SK-N-SH (cell line): ENCODE measurements at regions not wholly inside any gene's neighbourhood (a gene's known extent, or its start where the extent isn't known, plus 50 kb on each side); places are given as distances from the start of the nearest gene placed in this dataset.

ENCODE experiments used
- CTCF ChIA-PET: fragments of 300-600, 350-600 bp; formaldehyde crosslinking; extraction: SDS; loops from one replicate; lab custom pipeline; 2021; lab: Yijun Ruan, JAX
- POLR2A ChIA-PET: fragments of 350-600 bp; sonication (Branson Sonifier 250); formaldehyde crosslinking; extraction: SDS; loops from one replicate; lab custom pipeline; 2020; ENCODE audit warnings: antibody characterized with exemption, inconsistent platforms; lab: Yijun Ruan, JAX
- DNase-seq: peaks from one replicate; pipeline ENCODE4 v3.0.0; 2012
- H2AFZ ChIP-seq: fragments of 200-600 bp; sonication (generic); 2 replicates; pipeline ENCODE4 v1.8.1; 2016; ENCODE audit warnings: antibody characterized with exemption, mild to moderate bottlenecking, low read depth
- H3F3A ChIP-seq: fragments of 200-600 bp; sonication (generic); replicated peaks from 2 replicates; pipeline ENCODE3; 2016; ENCODE audit warnings: antibody characterized with exemption, mild to moderate bottlenecking; ENCODE audit not compliant: insufficient read depth
- H3K27ac ChIP-seq, 2 experiments: fragments of 200-500 bp in 1 of 2; fragments of 200-600 bp in 1 of 2; sonication (Bioruptor generic) in 1 of 2; sonication (generic), shearing (Covaris generic) in 1 of 2; 2 replicates each; pipeline versions ENCODE4 v1.5.1 to v1.6.1; 2014 to 2016; ENCODE audit warnings: low read depth in 2 of 2, inconsistent platforms in 1 of 2, low read length in 1 of 2, mild to moderate bottlenecking in 1 of 2, mixed read lengths in 1 of 2
- H3K27me3 ChIP-seq: fragments of 200-600 bp; sonication (generic), shearing (Covaris generic); 2 replicates; pipeline ENCODE4 v1.6.1; 2016; ENCODE audit warnings: mixed run types; ENCODE audit not compliant: insufficient read depth
- H3K36me3 ChIP-seq, 2 experiments: fragments of 200-500 bp in 1 of 2; fragments of 200-600 bp in 1 of 2; sonication (Bioruptor generic) in 1 of 2; sonication (generic) in 1 of 2; replicated peaks in 1 of 2; 2 replicates each; pipeline versions ENCODE3 to v1.5.1; 2014 to 2016; ENCODE audit warnings: low read length in 1 of 2, mild to moderate bottlenecking in 1 of 2; ENCODE audit not compliant: insufficient read depth in 2 of 2, control insufficient read depth in 1 of 2
- H3K4me1 ChIP-seq, 2 experiments: fragments of 200-500 bp in 1 of 2; fragments of 200-600 bp in 1 of 2; sonication (Bioruptor generic) in 1 of 2; sonication (generic), shearing (Covaris generic) in 1 of 2; 2 replicates each; pipeline versions ENCODE4 v1.5.1 to v1.6.1; 2014 to 2016; ENCODE audit warnings: low read depth in 1 of 2, low read length in 1 of 2, mixed run types in 1 of 2; ENCODE audit not compliant: insufficient read depth in 2 of 2, control insufficient read depth in 1 of 2
- H3K4me2 ChIP-seq: fragments of 200-600 bp; sonication (generic), shearing (Covaris generic); 2 replicates; pipeline ENCODE4 v1.6.1; 2017; ENCODE audit warnings: mixed run types
- H3K4me3 ChIP-seq, 2 experiments: fragments of 200-500 bp in 1 of 2; fragments of 200-600 bp in 1 of 2; sonication (Bioruptor generic) in 1 of 2; sonication (generic), shearing (Covaris generic) in 1 of 2; 2 replicates each; pipeline versions ENCODE4 v1.5.1 to v1.8.1; 2014 to 2016; ENCODE audit warnings: low read depth in 2 of 2, inconsistent platforms in 1 of 2, low read length in 1 of 2, mild to moderate bottlenecking in 1 of 2, mixed read lengths in 1 of 2, moderate library complexity in 1 of 2
- H3K79me2 ChIP-seq: fragments of 200-600 bp; sonication (generic); 2 replicates; pipeline ENCODE4 v1.8.1; 2017; ENCODE audit warnings: mild to moderate bottlenecking; ENCODE audit not compliant: insufficient read depth
- H3K9ac ChIP-seq: fragments of 200-600 bp; sonication (generic); 2 replicates; pipeline ENCODE4 v1.6.1; 2017; ENCODE audit warnings: mixed run types
- H3K9me2 ChIP-seq: fragments of 200-600 bp; sonication (generic); 2 replicates; pipeline ENCODE4 v1.6.1; 2017; ENCODE audit warnings: mixed run types
- H3K9me3 ChIP-seq: fragments of 200-600 bp; sonication (generic); 2 replicates; pipeline ENCODE4 v1.6.1; 2017; ENCODE audit warnings: mixed run types, mild to moderate bottlenecking, moderate library complexity
- H4K20me1 ChIP-seq: fragments of 200-600 bp; sonication (generic); 2 replicates; pipeline ENCODE4 v1.6.1; 2017; ENCODE audit warnings: mild to moderate bottlenecking, mixed run types; ENCODE audit not compliant: insufficient read depth
- CHD2 ChIP-seq: fragments of 150-350 bp; IDR thresholded peaks from 2 replicates; pipeline ENCODE4 v1.6.1; 2018; ENCODE audit warnings: low read length; ENCODE audit not compliant: partially characterized antibody
- ELF1 ChIP-seq: IDR thresholded peaks from 2 replicates; pipeline ENCODE4 v1.4.0; 2012
- FOSL2 ChIP-seq: IDR thresholded peaks from 2 replicates; pipeline ENCODE4 v1.4.0; 2012; ENCODE audit warnings: low read depth, mild to moderate bottlenecking, moderate library complexity, borderline replicate concordance
- FOXM1 ChIP-seq: IDR thresholded peaks from 2 replicates; pipeline ENCODE4 v1.4.0; 2012; ENCODE audit warnings: low read depth, mild to moderate bottlenecking
- GABPA ChIP-seq: IDR thresholded peaks from 2 replicates; pipeline ENCODE4 v1.4.0; 2012; ENCODE audit warnings: low read depth, mild to moderate bottlenecking
- IRF3 ChIP-seq: fragments of 150-350 bp; IDR thresholded peaks from 2 replicates; pipeline ENCODE4 v1.6.1; 2016; ENCODE audit warnings: mild to moderate bottlenecking, low read depth, low read length
- JUND ChIP-seq: IDR thresholded peaks from 2 replicates; pipeline ENCODE4 v1.4.0; 2012
- NFIC ChIP-seq: IDR thresholded peaks from 2 replicates; pipeline ENCODE4 v1.4.0; 2012; ENCODE audit warnings: borderline replicate concordance
- RCOR1 ChIP-seq: fragments of 150-350 bp; IDR thresholded peaks from 2 replicates; pipeline ENCODE4 v1.6.1; 2017; ENCODE audit warnings: antibody characterized with exemption, low read length
- RFX5 ChIP-seq: IDR thresholded peaks from 2 replicates; pipeline ENCODE4 v1.6.1; 2012; ENCODE audit warnings: mild to moderate bottlenecking, improper control_type of control experiment, low read length
- RXRA ChIP-seq: IDR thresholded peaks from 2 replicates; pipeline ENCODE4 v1.4.0; 2012; ENCODE audit warnings: low read depth, mild to moderate bottlenecking, borderline replicate concordance
- SIN3A ChIP-seq: IDR thresholded peaks from 2 replicates; pipeline ENCODE4 v1.6.1; 2012; ENCODE audit warnings: low read depth, mild to moderate bottlenecking, low read length, moderate library complexity, borderline replicate concordance
- TAF1 ChIP-seq: IDR thresholded peaks from 2 replicates; pipeline ENCODE4 v1.6.1; 2012; ENCODE audit warnings: low read depth, mild to moderate bottlenecking, low read length, moderate library complexity, borderline replicate concordance
- TCF12 ChIP-seq: IDR thresholded peaks from 2 replicates; pipeline ENCODE4 v1.4.0; 2012
- TEAD4 ChIP-seq: IDR thresholded peaks from 2 replicates; pipeline ENCODE4 v1.4.0; 2012; ENCODE audit warnings: mild to moderate bottlenecking, borderline replicate concordance; ENCODE audit not compliant: insufficient read depth
- USF1 ChIP-seq: IDR thresholded peaks from 2 replicates; pipeline ENCODE4 v1.4.0; 2012; ENCODE audit warnings: low read depth, borderline replicate concordance
- USF2 ChIP-seq: fragments of 150-350 bp; IDR thresholded peaks from 2 replicates; pipeline ENCODE4 v1.6.1; 2017; ENCODE audit warnings: antibody characterized with exemption, low read length, low read depth, borderline replicate concordance
- YY1 ChIP-seq: IDR thresholded peaks from 2 replicates; pipeline ENCODE4 v1.4.0; 2012; ENCODE audit warnings: low read depth, mild to moderate bottlenecking
- WGBS: methylation state at CpG from one replicate; pipeline ENCODE4 v1.1.6; 2017; ENCODE audit warnings: low lambda C conversion rate; 5-methylcytosine and 5-hydroxymethylcytosine counted together

GRCh38 chr5:159730285-159730684 is 186.0 kb upstream of the ADRA1B start:
- H3K4me3 ChIP-seq, result no peak overlapping the region
- H3K4me2 ChIP-seq, result no peak overlapping the region
- ChIA-PET CTCF (no interaction called here), POLR2A (no interaction called here)
- no peaks in the 10 kb centered on the region for H3K9me2 ChIP-seq
- no peak for DNase-seq
- H3K36me3 ChIP-seq, result no peaks in the 10 kb centered on the region
- H2AFZ ChIP-seq, result no peak overlapping the region
- H3F3A ChIP-seq, result no peaks in the 10 kb centered on the region
- no peaks in the 10 kb centered on the region for H3K27me3 ChIP-seq
- H3K79me2 ChIP-seq, result no peaks in the 10 kb centered on the region
- H3K4me1 ChIP-seq, result no peaks in the 10 kb centered on the region
- WGBS, result 80% methylated on average over 1 of the region's 1 CpG
- H3K27ac ChIP-seq, result no peak overlapping the region
- H4K20me1 ChIP-seq, result no peaks in the 10 kb centered on the region
- no peaks in the 10 kb centered on the region for H3K9me3 ChIP-seq
- H3K9ac ChIP-seq, result no peak overlapping the region
- TF ChIP-seq JUND (no peak), RCOR1 (no peak), GABPA (no peak), RFX5 (no peak), CHD2 (no peak)

- no peaks in the 10 kb centered on the region for H3F3A ChIP-seq
- H3K79me2 ChIP-seq, result no peaks in the 10 kb centered on the region
- CTCF ChIA-PET, result no interaction called here
- no peaks in the 10 kb centered on the region for H4K20me1 ChIP-seq
- WGBS, result 74% methylated on average over 4 of the region's 4 CpGs
- H3K27ac ChIP-seq, result no peak overlapping the region
- DNase-seq, result no peak
- H3K9ac ChIP-seq, result no peak overlapping the region
- no peak for TF ChIP-seq FOSL2
- TF ChIP-seq TEAD4, result no peak
- TF ChIP-seq GABPA, result no peak
- no peak for TF ChIP-seq SIN3A
- TF ChIP-seq TCF12, result no peak
- no peak for TF ChIP-seq IRF3
- no peak for TF ChIP-seq ELF1
- no peak for TF ChIP-seq JUND
- TF ChIP-seq CHD2, result no peak
- TF ChIP-seq FOXM1, result no peak
- no peak for TF ChIP-seq NFIC
- TF ChIP-seq TAF1, result no peak
- no peak for TF ChIP-seq YY1
- no peak for TF ChIP-seq USF1
- no peak for TF ChIP-seq USF2
- no peak for TF ChIP-seq RXRA
- no peaks in the 10 kb centered on the region for H3K9me2 ChIP-seq
- no peak overlapping the region for H3K4me3 ChIP-seq
- no peaks in the 10 kb centered on the region for H3K27me3 ChIP-seq
- POLR2A ChIA-PET, result no interaction called here
- no peak overlapping the region for H3K4me2 ChIP-seq
- no peaks in the 10 kb centered on the region for H3K4me1 ChIP-seq
- H3K9me3 ChIP-seq, result no peaks in the 10 kb centered on the region
- no peak overlapping the region for H2AFZ ChIP-seq
- no peaks in the 10 kb centered on the region for H3K36me3 ChIP-seq
These were observed 184.1 kb upstream of the ADRA1B start for GRCh38 chr5:159732220-159732619.
